Heart right ventricle (tissue), 16 donors: ENCODE measurements at regions not wholly inside any gene's neighbourhood (a gene's known extent, or its start where the extent isn't known, plus 50 kb on each side); places are given as distances from the start of the nearest gene placed in this dataset.

Experiments
- ATAC-seq, 8 donors: fragments of 200-7000 bp; cut with Tn5 transposase; one replicate each; pipeline ENCODE4 v1.9.1; 2020; ENCODE audit warnings: mild to moderate bottlenecking in 8 of 8, moderate library complexity in 8 of 8, moderate number of reproducible peaks in 1 of 8
- DNase-seq, 2 donors: peaks; one replicate each; pipeline ENCODE4 v3.0.0-alpha.2; 2020
- H3K27ac ChIP-seq, 10 donors: fragments of 200-600 bp; sonication (generic) in 2 of 10; one replicate each; pipeline versions ENCODE4 v1.5.0 to v1.8.0; 2020 to 2022; ENCODE audit warnings: mild to moderate bottlenecking in 3 of 10
- H3K27me3 ChIP-seq, 7 donors: fragments of 200-600 bp; one replicate each; pipeline ENCODE4 v1.8.0; 2021 to 2022; ENCODE audit warnings: mild to moderate bottlenecking in 2 of 7
- H3K36me3 ChIP-seq, 9 donors: fragments of 200-600 bp; sonication (generic) in 1 of 9; one replicate each; pipeline versions ENCODE4 v1.5.0 to v1.8.0; 2020 to 2022; ENCODE audit warnings: mild to moderate bottlenecking in 2 of 9
- H3K4me1 ChIP-seq, 9 donors: fragments of 200-600 bp; sonication (generic) in 1 of 9; one replicate each; pipeline versions ENCODE4 v1.5.0 to v1.8.0; 2020 to 2022; ENCODE audit warnings: mild to moderate bottlenecking in 4 of 9
- H3K4me3 ChIP-seq, 10 donors: fragments of 200-600 bp; sonication (generic) in 2 of 10; one replicate each; pipeline versions ENCODE4 v1.5.0 to v1.8.0; 2020 to 2022; ENCODE audit warnings: mild to moderate bottlenecking in 7 of 10, moderate library complexity in 2 of 10
- H3K9me3 ChIP-seq, 11 donors: fragments of 200-600 bp in 10 of 11; sonication (generic) in 2 of 11; one replicate each; pipeline versions ENCODE4 v1.5.0 to v1.8.0; 2013 to 2022; ENCODE audit warnings: mild to moderate bottlenecking in 2 of 11, control low read depth in 1 of 11, moderate library complexity in 1 of 11
- CTCF ChIP-seq, 9 donors: fragments of 200-600 bp; sonication (generic) in 2 of 9; IDR thresholded peaks; one replicate each; pipeline versions ENCODE4 v1.5.0 to v1.8.0; 2021 to 2022; ENCODE audit warnings: antibody characterized with exemption in 9 of 9, mild to moderate bottlenecking in 5 of 9, moderate library complexity in 1 of 9
- WGBS, 2 donors: extraction: QIAGEN DNeasy Blood & Tissue Kit; methylation state at CpG; one replicate each; pipeline ENCODE4 v1.1.7; 2013; ENCODE audit warnings: inconsistent platforms in 1 of 2; 5-methylcytosine and 5-hydroxymethylcytosine counted together
- intact Hi-C, 10 donors: fragments of 100-400 bp; cut with DNase I; formaldehyde crosslinking; loops; one replicate each; pipeline versions ENCODE4 v1.11.1 to v1.14.2; 2022
- donor health status: Arrhythmogenic right ventricular cardiomyopathy.
- donor health status: ischemic (EF 13 %, LVEDD 7.1; RV severe dilation, severe dysfunction).
- donor health status: healthy with polysubstance abuse.
- donor health status: DM: no; HTN: yes; CAD: no.
- donor health status: DM: no; HTN: no; CAD: no.
- donor health status: ischemic (EF 25% LVEDD 6.9; RV normal size, moderate dysfunction).
- donor health status: ischemic (EF 25% LVEDD 5.7; RV mildly dilated, moderate dysfunction).
- donor health status: healthy.
- donor health status: DM: yes; HTN: yes; CAD: no.
- donor health status: Ischemic cardiomyopathy.
- donor health status: ischemic (EF 35%, LVEDD 5.7; RV mildly dilated, moderate dysfunction).
- donor health status: nonischemic (EF 11% LVEDD 7.7; RV severe dilation, severe dysfunction).
- donor health status: DM: yes; HTN: yes; CAD: no.
- donor health status: PGD.
- donor health status: ischemic (EF 29% LVEDD 5.4; RV normal size, mild dysfunction).
- donor health status: nonischemic (EF 23%, LVEDD 6.1; RV moderate dilation, normal function).

DNA sequence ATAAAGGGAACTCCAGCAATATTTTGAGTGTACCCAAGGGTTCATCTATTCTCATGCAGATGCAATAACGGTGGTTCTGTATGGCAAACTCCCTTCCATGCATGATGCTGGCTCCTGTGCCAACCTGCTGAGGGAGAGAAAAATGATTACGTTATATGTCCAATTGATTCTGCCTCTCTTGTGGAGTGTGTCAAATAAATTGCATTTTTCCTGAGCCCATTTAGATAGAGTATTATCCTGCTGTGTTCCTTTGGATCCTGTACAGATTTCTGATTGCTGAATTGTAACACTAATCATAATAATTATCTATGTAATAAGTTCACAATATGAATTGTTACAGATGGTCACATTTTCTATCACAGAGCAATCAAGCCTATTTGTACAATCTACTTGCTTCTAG lies 821.7 kb downstream of the C4orf33 start:
- intact Hi-C loops = no loop called here
- 84 to 86% methylated on average over 2 of the region's 2 CpGs for WGBS, 2 donors
- Histone ChIP-seq H3K4me3 (no peak overlapping the region), H3K27ac (no peak overlapping the region), H3K9me3 (no peaks in the 10 kb centered on the region), H3K4me1 (no peaks in the 10 kb centered on the region), H3K27me3 (no peaks in the 10 kb centered on the region), H3K36me3 (no peaks in the 10 kb centered on the region)
- no peak for ATAC-seq
- DNase-seq = no peak
- TF ChIP-seq CTCF (IDR thresholded peaks at IDR 0.05) = no peak

GRCh38 chr4:129926936-129927335 lies 831.0 kb downstream of the C4orf33 start:
- Histone ChIP-seq H3K9me3 (no peaks in the 10 kb centered on the region), H3K27ac (no peak overlapping the region), H3K4me1 (no peaks in the 10 kb centered on the region), H3K36me3 (no peaks in the 10 kb centered on the region), H3K27me3 (no peaks in the 10 kb centered on the region), H3K4me3 (no peak overlapping the region)
- DNase-seq (no peak), ATAC-seq (no peak)
- TF ChIP-seq CTCF (IDR thresholded peaks at IDR 0.05) = no peak
- intact Hi-C loops = no loop called here

DNA sequence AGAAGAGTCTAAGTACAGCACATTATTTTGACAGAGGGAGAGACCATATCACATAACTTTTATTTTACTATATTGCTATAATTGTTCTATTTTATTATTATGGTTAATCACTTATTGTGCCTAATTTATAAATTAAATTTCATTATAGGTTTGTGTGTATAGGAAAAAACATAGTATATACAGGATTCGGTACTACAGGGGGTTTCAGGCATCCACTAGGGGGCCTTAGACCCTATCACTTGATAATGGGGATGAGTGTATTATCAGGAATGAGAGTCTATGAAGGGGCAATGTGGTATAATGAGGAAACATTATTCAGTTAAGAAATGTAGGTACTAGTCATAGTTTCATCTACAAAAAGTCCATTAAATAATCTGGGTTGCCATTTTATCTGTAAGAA lies 833.1 kb downstream of the C4orf33 start:
- ATAC-seq (no peak), DNase-seq (no peak)
- no peaks in the 10 kb centered on the region for H3K9me3 ChIP-seq
- peak in 4 of 9 donors; percentile 7 to 19 (median 16) for TF ChIP-seq CTCF (IDR thresholded peaks at IDR 0.05)
- H3K27ac ChIP-seq = no peak overlapping the region
- no peaks in the 10 kb centered on the region for H3K4me1 ChIP-seq
- no peak overlapping the region for H3K4me3 ChIP-seq
- H3K27me3 ChIP-seq = no peaks in the 10 kb centered on the region
- WGBS, 2 donors = 66% methylated on average over 1 of the region's 1 CpG
- intact Hi-C loops = no loop called here
- no peaks in the 10 kb centered on the region for H3K36me3 ChIP-seq

GRCh38 chr4:129929984-129930383 lies 834.0 kb downstream of the C4orf33 start:
- DNase-seq (no peak), ATAC-seq (no peak)
- no peak overlapping the region for H3K27ac ChIP-seq
- no peaks in the 10 kb centered on the region for H3K4me1 ChIP-seq
- 90 to 91% methylated on average over 7 of the region's 7 CpGs for WGBS, 2 donors
- H3K4me3 ChIP-seq = no peak overlapping the region
- H3K27me3 ChIP-seq = no peaks in the 10 kb centered on the region
- intact Hi-C loops = no loop called here
- no peaks in the 10 kb centered on the region for H3K36me3 ChIP-seq
- no peaks in the 10 kb centered on the region for H3K9me3 ChIP-seq
- no peak for TF ChIP-seq CTCF (IDR thresholded peaks at IDR 0.05)

DNA sequence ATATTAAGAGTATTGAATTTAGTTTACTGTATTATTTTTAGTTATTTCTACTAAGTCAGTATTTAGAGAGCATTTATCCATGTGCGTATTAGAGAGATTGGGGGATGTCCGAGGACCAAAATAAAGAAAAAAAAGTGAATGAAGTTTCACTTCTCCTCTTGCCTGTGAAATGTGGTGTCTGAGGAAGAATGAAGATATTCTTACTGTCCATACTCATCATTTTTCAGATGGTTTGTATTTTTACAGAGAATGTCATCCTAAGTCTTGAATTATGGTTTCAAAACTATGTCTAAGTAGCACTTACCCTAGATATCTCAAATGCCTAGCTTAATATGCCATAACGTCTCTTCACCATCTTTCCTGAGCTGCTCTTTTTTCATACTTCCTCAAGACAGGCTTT lies 854.3 kb downstream of the C4orf33 start:
- Histone ChIP-seq H3K27ac (no peak overlapping the region), H3K9me3 (peaks cover 0 to 4% (median 0%) of the 10 kb centered on the region in 11 donors), H3K36me3 (no peaks in the 10 kb centered on the region), H3K27me3 (no peaks in the 10 kb centered on the region), H3K4me1 (no peaks in the 10 kb centered on the region), H3K4me3 (no peak overlapping the region)
- intact Hi-C loops = no loop called here
- no peak for DNase-seq
- TF ChIP-seq CTCF (IDR thresholded peaks at IDR 0.05) = no peak
- 82 to 88% methylated on average over 3 of the region's 3 CpGs for WGBS, 2 donors
- ATAC-seq = no peak
